ENCODE measurements at regions not wholly inside any gene's neighbourhood (a gene's known extent, or its start where the extent isn't known, plus 50 kb on each side); places are given as distances from the start of the nearest gene placed in this dataset.
"Not testable (repeated sequence)": the region's sequence is repeated elsewhere in the genome, so short reads cannot be mapped to it uniquely, and the experiment has no call there.

DNA sequence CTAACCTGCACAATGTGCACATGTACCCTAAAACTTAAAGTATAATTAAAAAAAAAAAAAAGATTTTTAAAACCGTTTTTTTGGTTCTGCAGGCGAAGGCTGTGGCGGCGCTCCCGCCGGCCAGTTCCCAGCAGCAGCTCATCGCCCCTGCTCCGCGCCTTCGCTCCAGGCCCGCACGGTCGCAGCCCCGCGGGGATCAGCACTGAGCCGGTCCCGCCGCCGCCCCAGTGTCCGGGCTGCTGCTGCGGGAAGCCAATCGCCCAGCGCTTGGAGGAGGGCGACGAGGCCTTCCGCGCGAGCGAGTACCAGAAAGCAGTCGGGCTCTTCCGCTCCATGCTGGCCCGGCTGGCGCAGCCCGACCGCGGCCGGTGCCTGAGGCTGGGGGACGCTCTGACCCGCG lies 572.8 kb downstream of the TUBA3C start:
- TF ChIP-seq GLIS1 (tag by site-specific recombination; IDR thresholded peaks at IDR 0.05); RBAK (tag by site-specific recombination; IDR thresholded peaks at IDR 0.05); ZNF302 (tag by site-specific recombination; IDR thresholded peaks at IDR 0.05; ENCODE audit: low read depth); CTCF (tag by site-specific recombination; IDR thresholded peaks at IDR 0.05); BCL11A (tag by site-specific recombination; IDR thresholded peaks at IDR 0.05; ENCODE audit: low read depth); ZNF768 (tag by site-specific recombination; IDR thresholded peaks at IDR 0.05); ZNF398 (tag by site-specific recombination; IDR thresholded peaks at IDR 0.05): not testable (repeated sequence)

All from HEK293 (cell line).